ES-I3 (cell line): ENCODE measurements at regions not wholly inside any gene's neighbourhood (a gene's known extent, or its start where the extent isn't known, plus 50 kb on each side); places are given as distances from the start of the nearest gene placed in this dataset.

Experiments used
- H3K36me3 ChIP-seq: 2 replicates; pipeline ENCODE4 v1.6.1; 2013; ENCODE audit warnings: mild to moderate bottlenecking, low read length, control low read depth, moderate library complexity; ENCODE audit not compliant: insufficient read depth
- H3K4me1 ChIP-seq: 2 replicates; pipeline ENCODE4 v1.6.1; 2013; ENCODE audit warnings: mild to moderate bottlenecking, control low read depth, low read length; ENCODE audit not compliant: insufficient read depth
- H3K9ac ChIP-seq: 2 replicates; pipeline ENCODE4 v1.6.1; 2013; ENCODE audit warnings: low read depth, mild to moderate bottlenecking, low read length, moderate library complexity
- H3K9me3 ChIP-seq: 2 replicates; pipeline ENCODE4 v1.6.1; 2013; ENCODE audit warnings: mild to moderate bottlenecking, low read length, moderate library complexity; ENCODE audit not compliant: control insufficient read depth, insufficient read depth

- Histone ChIP-seq H3K36me3 (no peaks in the 10 kb centered on the region), H3K9ac (no peak overlapping the region)
These were observed 648.3 kb upstream of the ZNF608 start for GRCh38 chr5:125394661-125395280.

GRCh38 chr5:125396462-125396861 lies 650.0 kb upstream of the ZNF608 start:
- no peaks in the 10 kb centered on the region for H3K36me3 ChIP-seq

More at GRCh38 chr5:125394661-125395280, 648.3 kb upstream of the ZNF608 start:
- H3K4me1 ChIP-seq = 0 out of 2 replicates have a peak, but pooled peaks cover 3% of the 10 kb centered on the region
- H3K9me3 ChIP-seq = no peaks in the 10 kb centered on the region; the same call in 1 of the 2 replicates

GRCh38 chr5:125398466-125398865 lies 652.0 kb upstream of the ZNF608 start:
- H3K9me3 ChIP-seq = no peaks in the 10 kb centered on the region; the same call in 1 of the 2 replicates
- no peak overlapping the region for H3K9ac ChIP-seq
- no peaks in the 10 kb centered on the region for H3K36me3 ChIP-seq
- H3K4me1 ChIP-seq = peaks cover 3% of the 10 kb centered on the region; the same call in 1 of the 2 replicates

More at GRCh38 chr5:125396462-125396861, 650.0 kb upstream of the ZNF608 start:
- Histone ChIP-seq H3K4me1 (0 out of 2 replicates have a peak, but pooled peaks cover 3% of the 10 kb centered on the region), H3K9ac (no peak overlapping the region), H3K9me3 (no peaks in the 10 kb centered on the region; the same call in 1 of the 2 replicates)

GRCh38 chr5:125399885-125400284 lies 653.4 kb upstream of the ZNF608 start:
- no peaks in the 10 kb centered on the region for H3K36me3 ChIP-seq
- H3K9me3 ChIP-seq = peaks cover 3% of the 10 kb centered on the region; the same call in 1 of the 2 replicates
- no peak overlapping the region for H3K9ac ChIP-seq
- no peaks in the 10 kb centered on the region; the same call in 1 of the 2 replicates for H3K4me1 ChIP-seq

GRCh38 chr5:125401724-125402622 lies 655.5 kb upstream of the ZNF608 start:
- Histone ChIP-seq H3K9ac (no peak overlapping the region), H3K9me3 (peaks cover 11% of the 10 kb centered on the region; the same call in 1 of the 2 replicates), H3K36me3 (no peaks in the 10 kb centered on the region), H3K4me1 (no peaks in the 10 kb centered on the region; the same call in 1 of the 2 replicates)

- H3K36me3 ChIP-seq = no peaks in the 10 kb centered on the region
- H3K4me1 ChIP-seq = no peaks in the 10 kb centered on the region; the same call in 1 of the 2 replicates
- H3K9me3 ChIP-seq = peaks cover 11% of the 10 kb centered on the region; the same call in 1 of the 2 replicates
- H3K9ac ChIP-seq = no peak overlapping the region
These were observed 656.3 kb upstream of the ZNF608 start for GRCh38 chr5:125402787-125403186.

GRCh38 chr5:125404056-125404455 lies 657.6 kb upstream of the ZNF608 start:
- no peaks in the 10 kb centered on the region for H3K36me3 ChIP-seq
- H3K9ac ChIP-seq = no peak overlapping the region
- peaks cover 11% of the 10 kb centered on the region; the same call in 1 of the 2 replicates for H3K9me3 ChIP-seq
- H3K4me1 ChIP-seq = peaks cover 7% of the 10 kb centered on the region

- peaks cover 50% of the 10 kb centered on the region for H3K4me1 ChIP-seq
- H3K9ac ChIP-seq = no peak overlapping the region
- H3K36me3 ChIP-seq = no peaks in the 10 kb centered on the region
- H3K9me3 ChIP-seq = peaks cover 11% of the 10 kb centered on the region; the same call in 1 of the 2 replicates
These were observed 662.2 kb upstream of the ZNF608 start for GRCh38 chr5:125408448-125409233.

GRCh38 chr5:125409234-125409860 lies 662.9 kb upstream of the ZNF608 start:
- no peaks in the 10 kb centered on the region for H3K36me3 ChIP-seq
- H3K9ac ChIP-seq = no peak overlapping the region
- H3K4me1 ChIP-seq = peaks cover 56% of the 10 kb centered on the region
- H3K9me3 ChIP-seq = peaks cover 11% of the 10 kb centered on the region; the same call in 1 of the 2 replicates

- Histone ChIP-seq H3K9me3 (peaks cover 7% of the 10 kb centered on the region; the same call in 1 of the 2 replicates), H3K4me1 (peaks cover 56% of the 10 kb centered on the region), H3K36me3 (no peaks in the 10 kb centered on the region), H3K9ac (no peak overlapping the region)
These were observed 663.6 kb upstream of the ZNF608 start for GRCh38 chr5:125409861-125410536.

- Histone ChIP-seq H3K4me1 (peaks cover 56% of the 10 kb centered on the region), H3K36me3 (no peaks in the 10 kb centered on the region), H3K9ac (no peak overlapping the region), H3K9me3 (peaks cover 5% of the 10 kb centered on the region; the same call in 1 of the 2 replicates)
These were observed 664.2 kb upstream of the ZNF608 start for GRCh38 chr5:125410537-125411070.

- Histone ChIP-seq H3K4me1 (peaks cover 56% of the 10 kb centered on the region), H3K9me3 (peaks cover under 1% of the 10 kb centered on the region; the same call in 1 of the 2 replicates), H3K36me3 (no peaks in the 10 kb centered on the region), H3K9ac (peak overlapping the region; percentile 48)
These were observed 664.8 kb upstream of the ZNF608 start for GRCh38 chr5:125411071-125411743.
